Thyroid gland (tissue), 4 donors: ENCODE measurements at regions not wholly inside any gene's neighbourhood (a gene's known extent, or its start where the extent isn't known, plus 50 kb on each side); places are given as distances from the start of the nearest gene placed in this dataset.

ENCODE experiments used
- CTCF ChIP-seq, 6 experiments: fragments of 200-600 bp in 3 of 6; fragments of 450-650 bp in 3 of 6; sonication (generic) in 3 of 6; IDR thresholded peaks; one replicate each; pipeline ENCODE4 v1.5.1; 2016 to 2019; ENCODE audit warnings: antibody characterized with exemption in 6 of 6, mild to moderate bottlenecking in 2 of 6, inconsistent platforms in 1 of 6, moderate library complexity in 1 of 6
- POLR2A ChIP-seq, 2 donors: fragments of 450-650 bp; IDR thresholded peaks; one replicate each; pipeline ENCODE4 v1.6.1; 2017; ENCODE audit warnings: antibody characterized with exemption in 2 of 2, mild to moderate bottlenecking in 2 of 2, moderate library complexity in 1 of 2

- TF ChIP-seq CTCF (IDR thresholded peaks at IDR 0.05), result no peak
- no peak for TF ChIP-seq POLR2A (IDR thresholded peaks at IDR 0.05)
These were observed 1310.8 kb upstream of the LRRTM3 start for GRCh38 chr10:65614956-65615565.
